GM19240 (cell line): ENCODE measurements at regions not wholly inside any gene's neighbourhood (a gene's known extent, or its start where the extent isn't known, plus 50 kb on each side); places are given as distances from the start of the nearest gene placed in this dataset.

ENCODE experiments used
- DNase-seq: peaks from one replicate; pipeline ENCODE4 v3.0.0; 2011; ENCODE audit warnings: low spot score; ENCODE audit not compliant: insufficient read length

- no peak for DNase-seq
Measured at GRCh38 chr9:116072046-116072445, 81.5 kb upstream of the PAPPA start.

DNA sequence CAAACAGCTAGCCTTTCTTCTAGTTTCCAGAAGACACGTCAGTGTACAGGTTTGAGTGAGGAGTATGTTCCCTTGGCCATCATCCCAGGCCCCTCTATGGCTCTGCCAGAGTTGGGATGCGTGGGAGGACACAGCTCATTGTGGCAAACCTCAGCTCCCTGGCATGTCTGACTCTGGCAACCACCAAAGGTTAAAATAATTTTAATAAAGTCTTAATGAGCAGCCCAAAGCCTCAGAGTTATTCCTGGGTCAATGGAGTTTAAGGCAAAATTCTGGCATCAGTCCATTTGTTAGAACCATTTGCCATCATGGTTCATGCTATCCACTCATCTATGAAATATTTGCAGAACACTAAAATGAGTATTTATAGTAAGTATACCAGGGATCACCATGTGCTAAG lies 79.8 kb upstream of the PAPPA start:
- no peak for DNase-seq

DNA sequence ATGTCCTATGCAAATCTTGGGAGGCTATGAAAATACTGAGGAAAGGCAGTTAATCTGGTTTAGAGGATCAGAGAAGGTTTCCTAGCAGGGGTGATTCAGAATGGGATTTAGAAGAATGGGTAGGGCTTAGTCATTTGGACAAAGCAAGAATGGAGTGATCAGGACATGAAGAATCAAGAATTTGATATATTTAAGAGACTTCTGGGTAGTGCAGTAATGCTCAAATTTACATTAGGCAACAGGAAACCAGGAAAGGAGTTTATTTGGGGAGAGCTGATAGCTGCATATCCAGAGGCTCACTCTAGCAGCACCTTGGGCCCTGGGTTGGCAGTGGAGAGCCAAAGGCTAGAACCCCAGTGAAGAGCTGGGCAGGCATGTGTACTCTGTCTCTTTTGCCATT lies 78.9 kb upstream of the PAPPA start:
- no peak for DNase-seq

- DNase-seq, result no peak
Measured at GRCh38 chr9:116075191-116075590, 78.4 kb upstream of the PAPPA start.

GRCh38 chr9:116078640-116079039 lies 75.0 kb upstream of the PAPPA start:
- no peak for DNase-seq

DNA sequence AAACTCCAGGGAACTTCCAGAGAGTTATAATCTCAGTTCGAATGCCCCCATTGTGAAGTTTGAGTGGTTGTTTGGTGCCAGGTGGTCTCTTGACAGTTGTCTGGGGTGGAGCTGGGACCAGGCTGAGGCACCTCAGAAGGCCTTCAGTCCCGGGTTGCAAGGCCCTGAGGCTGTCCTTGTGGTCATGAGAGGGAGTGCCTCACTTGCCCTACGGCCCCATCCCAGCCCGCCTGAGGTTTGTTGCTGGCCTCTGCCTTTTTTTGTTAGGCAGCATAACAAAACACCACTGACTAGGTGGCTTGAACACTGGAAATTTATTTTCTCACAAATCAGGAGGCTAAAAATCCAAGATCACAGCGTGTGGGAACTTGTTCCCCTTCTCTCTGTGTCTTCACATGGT lies 73.0 kb upstream of the PAPPA start:
- DNase-seq, result no peak

DNA sequence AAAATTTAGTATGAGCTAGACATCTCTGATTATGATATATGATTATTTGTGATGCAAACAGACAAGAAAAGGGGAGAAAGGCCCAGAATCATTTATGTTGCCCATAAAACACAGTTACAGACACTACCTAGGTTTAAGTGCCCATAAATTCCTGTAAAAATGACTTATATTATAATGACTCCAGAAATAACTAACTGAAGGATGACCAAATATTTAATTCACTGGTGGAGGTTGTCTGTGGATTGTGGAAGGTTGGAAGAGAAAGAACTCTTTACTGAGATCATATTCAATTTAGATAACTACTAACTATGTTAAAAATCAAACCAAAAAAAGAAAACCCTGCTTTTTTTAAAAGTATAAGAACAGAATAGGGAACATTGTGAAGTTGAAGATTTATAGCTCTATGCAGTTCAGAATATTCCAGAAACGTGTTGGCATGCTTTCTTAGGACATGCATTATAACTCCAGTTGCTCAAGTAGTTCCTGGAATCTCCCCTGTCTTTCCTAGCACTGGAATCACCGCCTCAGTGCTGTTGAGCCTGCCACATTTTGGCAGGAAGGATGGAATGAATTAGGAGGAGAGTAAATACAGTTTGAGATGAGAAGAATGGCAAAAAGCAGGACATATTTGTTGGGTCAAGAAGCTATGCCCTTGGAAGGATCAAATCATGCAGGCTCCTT lies 72.0 kb upstream of the PAPPA start:
- DNase-seq, result no peak

- DNase-seq, result no peak
Measured at GRCh38 chr9:116083837-116084236, 69.8 kb upstream of the PAPPA start.

GRCh38 chr9:116084497-116084896 lies 69.1 kb upstream of the PAPPA start:
- no peak for DNase-seq

GRCh38 chr9:116087246-116087645 lies 66.3 kb upstream of the PAPPA start:
- no peak for DNase-seq

GRCh38 chr9:116087751-116088194 lies 65.8 kb upstream of the PAPPA start:
- DNase-seq, result no peak

DNA sequence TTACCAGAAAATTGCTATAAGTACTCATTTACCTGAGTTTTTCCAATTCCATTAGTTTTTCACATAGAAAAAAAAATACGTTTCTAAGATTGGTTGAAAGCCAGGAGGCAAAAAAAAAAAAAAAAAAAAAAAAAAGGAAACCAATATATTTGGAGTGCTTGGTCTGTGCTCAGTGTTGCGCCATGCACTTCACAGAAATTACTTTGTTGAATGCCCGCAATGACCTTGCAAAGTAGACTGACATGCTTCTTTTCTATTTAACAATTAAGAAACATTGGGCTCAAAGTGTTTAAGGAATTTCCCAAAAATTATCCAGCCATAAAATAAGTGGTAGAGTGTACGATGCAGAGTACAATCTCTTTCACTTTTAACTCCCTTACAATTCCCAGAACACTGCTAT lies 65.2 kb upstream of the PAPPA start:
- DNase-seq, result no peak

- DNase-seq, result no peak
Measured at GRCh38 chr9:116090030-116090770, 63.4 kb upstream of the PAPPA start.

DNA sequence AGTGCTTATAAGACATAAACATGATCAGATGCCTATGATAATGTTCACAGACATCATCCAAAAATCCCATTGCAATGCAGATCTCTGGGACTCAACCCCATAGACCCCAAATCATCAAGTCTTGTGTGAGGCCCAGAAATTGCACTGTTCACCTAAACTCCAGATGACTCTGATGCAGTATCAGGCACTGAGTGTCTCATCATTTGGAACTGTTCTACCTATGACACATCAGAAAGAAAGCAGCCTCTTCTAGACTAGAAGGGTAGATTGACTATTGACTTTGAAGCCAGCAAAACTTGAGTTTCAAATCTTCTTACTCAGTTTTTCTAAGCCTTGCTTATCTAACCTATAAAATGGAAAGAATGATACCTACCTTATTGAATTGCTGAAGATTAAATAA lies 58.7 kb upstream of the PAPPA start:
- DNase-seq, result no peak

DNA sequence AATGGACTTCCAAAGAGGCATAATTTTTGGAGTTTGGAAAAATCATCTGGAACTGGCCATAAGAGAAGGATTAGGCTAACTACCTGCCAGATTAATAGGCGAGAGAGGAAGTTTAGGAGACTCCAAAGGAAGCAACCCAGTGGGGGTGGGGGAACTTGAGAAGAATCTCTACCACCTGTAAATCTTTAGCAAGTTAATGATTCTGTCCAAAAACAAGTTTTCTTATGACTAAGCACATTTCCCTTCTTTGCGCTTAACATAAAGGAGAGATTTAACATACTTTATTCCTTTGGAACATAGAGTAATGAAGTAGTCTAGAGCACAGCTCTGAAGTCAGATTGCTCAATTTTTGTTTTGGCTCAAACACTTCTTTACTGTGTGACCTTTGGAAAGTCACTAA lies 58.2 kb upstream of the PAPPA start:
- no peak for DNase-seq

GRCh38 chr9:116096046-116096445 lies 57.5 kb upstream of the PAPPA start:
- DNase-seq, result no peak

DNA sequence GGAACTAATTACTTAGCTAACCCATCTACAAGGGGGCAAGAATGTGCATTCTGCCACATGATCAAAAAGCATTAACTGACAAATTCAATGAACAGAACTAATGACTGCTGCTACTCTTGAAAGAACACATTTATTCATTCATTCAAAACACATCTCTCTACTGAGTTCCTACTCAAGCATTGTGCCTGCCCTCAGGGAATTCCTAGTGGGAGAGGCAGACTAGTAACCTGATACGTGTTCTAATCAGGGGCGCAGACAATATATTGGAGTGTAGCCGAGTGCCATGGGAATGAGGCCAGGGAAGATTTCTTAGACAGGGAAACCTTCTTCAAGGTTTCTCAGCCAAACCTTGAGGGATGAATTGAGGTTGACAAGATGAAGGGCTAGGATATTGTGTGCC lies 56.7 kb upstream of the PAPPA start:
- no peak for DNase-seq

DNA sequence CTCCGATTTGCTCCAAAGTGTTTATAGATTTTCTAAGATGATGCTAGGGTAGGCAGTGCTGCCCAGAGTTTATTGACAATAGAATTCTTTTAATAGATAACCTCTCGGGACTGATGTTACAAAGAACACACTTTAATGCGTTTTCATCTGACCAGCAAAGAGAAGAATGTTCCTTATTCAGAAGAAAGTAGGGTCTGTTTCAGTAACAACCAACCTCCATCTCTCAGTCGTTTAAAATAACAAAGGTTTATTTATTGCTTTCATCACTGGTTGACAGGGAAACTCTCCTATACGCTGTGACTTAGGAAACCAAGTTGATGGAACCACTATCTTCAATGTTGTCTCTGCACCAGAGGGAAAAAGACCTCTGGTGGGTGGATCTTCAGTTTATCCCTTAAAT lies 55.1 kb upstream of the PAPPA start:
- DNase-seq, result no peak

DNA sequence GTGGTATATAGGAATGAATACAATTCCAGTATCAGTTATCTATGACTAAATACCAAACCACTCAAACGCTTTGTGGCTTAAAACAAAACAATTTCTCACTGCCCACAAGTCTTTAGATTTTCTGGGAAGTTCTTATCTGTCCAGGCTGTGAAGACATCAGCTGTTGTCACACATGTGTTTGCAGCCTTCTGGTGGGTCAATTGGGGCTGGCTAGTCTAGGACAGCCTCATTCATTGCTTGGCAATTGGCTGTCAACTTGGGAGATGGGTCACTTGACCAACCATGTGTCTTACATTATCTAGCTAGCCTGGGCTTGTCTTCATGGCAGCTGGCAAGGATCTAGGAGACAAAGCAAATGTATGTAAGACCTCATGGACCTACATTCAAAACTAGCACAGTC lies 53.8 kb upstream of the PAPPA start:
- no peak for DNase-seq

- DNase-seq, result no peak
Measured at GRCh38 chr9:116100711-116101121, 52.9 kb upstream of the PAPPA start.

GRCh38 chr9:116101516-116101915 lies 52.1 kb upstream of the PAPPA start:
- DNase-seq, result no peak

DNA sequence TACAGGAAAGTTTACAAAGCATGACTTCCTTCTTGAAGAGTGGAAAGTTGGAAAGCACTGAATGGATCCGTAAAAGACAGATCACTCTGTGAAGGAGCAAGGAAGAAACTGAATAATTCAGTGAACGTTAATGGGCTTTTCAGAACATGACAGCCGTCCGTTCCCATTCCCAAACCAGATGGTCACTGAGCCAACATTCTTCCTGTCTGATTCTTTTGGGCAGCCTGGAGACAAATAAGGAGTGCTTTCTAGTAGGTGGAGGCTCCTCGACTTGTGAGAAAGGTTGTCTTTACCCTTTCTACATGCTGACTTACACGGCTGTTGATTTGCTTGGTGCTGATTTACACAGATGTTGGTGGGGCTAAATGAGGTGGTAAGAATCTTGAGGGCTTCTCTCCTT lies 51.0 kb upstream of the PAPPA start:
- no peak for DNase-seq
